GM12864 (cell line): ENCODE measurements at regions not wholly inside any gene's neighbourhood (a gene's known extent, or its start where the extent isn't known, plus 50 kb on each side); places are given as distances from the start of the nearest gene placed in this dataset.

Experiments
- DNase-seq: peaks from one replicate; pipeline ENCODE4 v3.0.0-alpha.2; 2011; ENCODE audit warnings: low read depth
- H3K4me3 ChIP-seq: 2 replicates; pipeline ENCODE4 v1.5.1; 2011; ENCODE audit warnings: mild to moderate bottlenecking, low read depth, low read length, control low read depth
- CTCF ChIP-seq: IDR thresholded peaks from 2 replicates; pipeline ENCODE4 v1.5.1; 2011; ENCODE audit warnings: low read depth, mild to moderate bottlenecking, moderate library complexity, low read length, control low read depth, inconsistent platforms; ENCODE audit errors: missing control alignments

GRCh38 chr2:136217996-136218395 lies 100.0 kb upstream of the CXCR4 start:
- no peak overlapping the region for H3K4me3 ChIP-seq
- no peak for TF ChIP-seq CTCF
- no peak for DNase-seq

- DNase-seq, result no peak
Observed at GRCh38 chr2:136215908-136216472, 98.0 kb upstream of the CXCR4 start.

GRCh38 chr2:136215449-136215848 lies 97.5 kb upstream of the CXCR4 start:
- no peak for TF ChIP-seq CTCF
- H3K4me3 ChIP-seq, result no peak overlapping the region
- DNase-seq, result no peak

More at GRCh38 chr2:136215908-136216472, 98.0 kb upstream of the CXCR4 start:
- TF ChIP-seq CTCF, result no peak
- H3K4me3 ChIP-seq, result no peak overlapping the region

GRCh38 chr2:136214307-136215200 lies 96.6 kb upstream of the CXCR4 start:
- TF ChIP-seq CTCF, result no peak
- H3K4me3 ChIP-seq, result no peak overlapping the region
- DNase-seq, result no peak

- no peak for DNase-seq
- no peak overlapping the region for H3K4me3 ChIP-seq
- TF ChIP-seq CTCF, result no peak
Observed at GRCh38 chr2:136213836-136214235, 95.9 kb upstream of the CXCR4 start.

GRCh38 chr2:136212426-136213378 lies 94.8 kb upstream of the CXCR4 start:
- no peak for TF ChIP-seq CTCF
- no peak for DNase-seq
- no peak overlapping the region for H3K4me3 ChIP-seq
